ENCODE measurements at regions not wholly inside any gene's neighbourhood (a gene's known extent, or its start where the extent isn't known, plus 50 kb on each side); places are given as distances from the start of the nearest gene placed in this dataset.
"Not testable (repeated sequence)": the region's sequence is repeated elsewhere in the genome, so short reads cannot be mapped to it uniquely, and the experiment has no call there.

- TF ChIP-seq CTCF (IDR thresholded peaks at IDR 0.05); ZFX (IDR thresholded peaks at IDR 0.05; ENCODE audit: borderline replicate concordance): not testable (repeated sequence)
These were observed 155.4 kb upstream of the CTSO start for GRCh38 chr4:156109087-156109486.

Data from 22Rv1 (cell line).